DMS 273 treated with DMSO at 0.1 percent for 48 hours (cell line): ENCODE measurements at regions not wholly inside any gene's neighbourhood (a gene's known extent, or its start where the extent isn't known, plus 50 kb on each side); places are given as distances from the start of the nearest gene placed in this dataset.

Experiments used
- DNase-seq: peaks from one replicate; lab custom pipeline; 2025; lab: John Stamatoyannopoulos, UW

DNA sequence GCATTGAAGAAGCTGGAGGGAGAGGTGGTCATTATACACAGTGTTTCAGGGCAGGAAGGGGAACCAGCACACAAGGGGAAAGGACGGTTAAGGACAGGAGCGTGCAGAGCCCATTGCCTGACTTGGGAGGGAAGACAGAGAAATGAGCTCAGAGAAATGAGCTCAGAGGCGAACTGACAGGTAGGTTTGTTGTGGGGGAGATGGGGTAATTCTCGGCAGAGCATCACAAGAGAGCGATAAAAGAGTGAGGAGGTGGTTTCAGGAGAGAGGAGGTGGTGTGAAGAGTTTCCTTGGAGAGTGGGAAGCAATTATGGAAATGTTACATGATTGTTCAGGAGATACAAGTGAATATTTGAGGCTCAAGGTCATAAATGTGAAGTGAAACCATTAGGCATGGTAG lies 61.0 kb downstream of the MRGPRX1 start:
- no peak for DNase-seq

GRCh38 chr11:18865951-18866350 lies 73.3 kb downstream of the MRGPRX1 start:
- DNase-seq = no peak

GRCh38 chr11:18865261-18865660 lies 73.7 kb upstream of the PTPN5 start:
- no peak for DNase-seq

GRCh38 chr11:18853086-18853720 lies 61.6 kb upstream of the PTPN5 start:
- DNase-seq = peak; percentile 1

GRCh38 chr11:18849406-18849805 lies 57.8 kb upstream of the PTPN5 start:
- no peak for DNase-seq

DNA sequence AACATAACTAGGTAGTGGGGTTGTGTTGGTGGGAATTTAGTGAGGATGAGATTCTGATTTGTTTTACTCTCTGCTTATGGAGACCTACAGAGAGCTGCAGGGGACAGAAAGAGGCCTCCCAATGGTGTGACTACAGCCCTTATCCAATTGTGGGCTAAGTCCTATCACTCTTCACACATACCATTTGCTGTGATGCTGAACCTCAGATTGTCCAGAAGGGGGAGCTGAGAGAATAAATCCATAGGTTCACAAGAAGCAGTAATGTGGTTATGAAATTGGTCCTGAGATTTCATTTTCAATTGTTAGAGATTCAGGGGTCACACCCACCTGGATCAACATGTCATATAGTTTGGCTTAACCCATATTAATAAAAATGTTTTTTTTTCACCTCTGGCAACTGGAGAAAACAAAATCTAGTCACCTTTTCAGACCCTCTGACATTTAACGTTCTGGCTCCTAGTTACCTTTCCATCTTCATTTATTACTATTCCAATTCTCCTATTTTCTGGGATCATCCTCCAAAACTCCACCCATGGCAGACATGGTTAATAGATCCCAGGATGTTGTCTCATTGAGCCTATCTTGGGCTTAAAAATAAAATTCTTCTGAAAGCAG lies 53.3 kb upstream of the PTPN5 start:
- DNase-seq = no peak
